SIG-M5 treated with dmso at 0.1 percent for 504 hours (cell line): ENCODE measurements at regions not wholly inside any gene's neighbourhood (a gene's known extent, or its start where the extent isn't known, plus 50 kb on each side); places are given as distances from the start of the nearest gene placed in this dataset.

Experiments used
- DNase-seq: peaks from one replicate; lab custom pipeline; 2025; ENCODE audit not compliant: unreplicated experiment; lab: John Stamatoyannopoulos, UW

GRCh38 chr4:141919649-141920048, 283.3 kb downstream of the IL15 start:
- DNase-seq: no peak

GRCh38 chr4:141921293-141921692, 284.9 kb downstream of the IL15 start:
- no peak for DNase-seq

GRCh38 chr4:141922236-141922635, 285.9 kb downstream of the IL15 start:
- DNase-seq: no peak

GRCh38 chr4:141926406-141926805, 290.0 kb downstream of the IL15 start:
- no peak for DNase-seq

GRCh38 chr4:141932490-141932889, 296.1 kb downstream of the IL15 start:
- no peak for DNase-seq

GRCh38 chr4:141933978-141934377, 297.6 kb downstream of the IL15 start:
- no peak for DNase-seq

- DNase-seq: no peak
Observed at GRCh38 chr4:141955696-141956095, 319.3 kb downstream of the IL15 start.

GRCh38 chr4:141957416-141957815, 321.0 kb downstream of the IL15 start:
- DNase-seq: no peak

GRCh38 chr4:141962486-141962885, 326.1 kb downstream of the IL15 start:
- no peak for DNase-seq

- DNase-seq: no peak
Observed at GRCh38 chr4:141971869-141972268, 335.5 kb downstream of the IL15 start.

GRCh38 chr4:141972950-141973349, 336.6 kb downstream of the IL15 start:
- no peak for DNase-seq
